ENCODE measurements at regions not wholly inside any gene's neighbourhood (a gene's known extent, or its start where the extent isn't known, plus 50 kb on each side); places are given as distances from the start of the nearest gene placed in this dataset.

GRCh38 chr5:4642525-4642924, 497.6 kb upstream of the ADAMTS16 start:
- TF ChIP-seq, protein P1, sequence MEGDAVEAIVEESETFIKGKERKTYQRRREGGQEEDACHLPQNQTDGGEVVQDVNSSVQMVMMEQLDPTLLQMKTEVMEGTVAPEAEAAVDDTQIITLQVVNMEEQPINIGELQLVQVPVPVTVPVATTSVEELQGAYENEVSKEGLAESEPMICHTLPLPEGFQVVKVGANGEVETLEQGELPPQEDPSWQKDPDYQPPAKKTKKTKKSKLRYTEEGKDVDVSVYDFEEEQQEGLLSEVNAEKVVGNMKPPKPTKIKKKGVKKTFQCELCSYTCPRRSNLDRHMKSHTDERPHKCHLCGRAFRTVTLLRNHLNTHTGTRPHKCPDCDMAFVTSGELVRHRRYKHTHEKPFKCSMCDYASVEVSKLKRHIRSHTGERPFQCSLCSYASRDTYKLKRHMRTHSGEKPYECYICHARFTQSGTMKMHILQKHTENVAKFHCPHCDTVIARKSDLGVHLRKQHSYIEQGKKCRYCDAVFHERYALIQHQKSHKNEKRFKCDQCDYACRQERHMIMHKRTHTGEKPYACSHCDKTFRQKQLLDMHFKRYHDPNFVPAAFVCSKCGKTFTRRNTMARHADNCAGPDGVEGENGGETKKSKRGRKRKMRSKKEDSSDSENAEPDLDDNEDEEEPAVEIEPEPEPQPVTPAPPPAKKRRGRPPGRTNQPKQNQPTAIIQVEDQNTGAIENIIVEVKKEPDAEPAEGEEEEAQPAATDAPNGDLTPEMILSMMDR (IDR thresholded peaks at IDR 0.05) = no peak
- TF ChIP-seq POLR2AphosphoS5 (IDR thresholded peaks at IDR 0.05) (no peak), POLR2A (IDR thresholded peaks at IDR 0.05; ENCODE audit: low read depth) (no peak)
